B cell (primary cell): ENCODE measurements at regions not wholly inside any gene's neighbourhood (a gene's known extent, or its start where the extent isn't known, plus 50 kb on each side); places are given as distances from the start of the nearest gene placed in this dataset.

ENCODE experiments used
- ATAC-seq: fragments of 200-7000 bp; cut with Tn5 transposase; one replicate; pipeline ENCODE4 v1.10.0; 2021; ENCODE audit warnings: low read depth, mild to moderate bottlenecking, moderate number of reproducible peaks, moderate library complexity
- CTCF ChIA-PET: fragments of 350-600 bp; sonication (Branson Sonifier 250); formaldehyde crosslinking; loops from one replicate; lab custom pipeline; 2021; ENCODE audit warnings: antibody characterized with exemption, inconsistent platforms; lab: Charles Lee
- POLR2A ChIA-PET: fragments of 350-600 bp; sonication (Branson Sonifier 250); formaldehyde crosslinking; loops from one replicate; lab custom pipeline; 2021; ENCODE audit warnings: antibody characterized with exemption; lab: Charles Lee
- DNase-seq: peaks from one replicate; pipeline ENCODE4 v3.0.0; 2013
- H2AFZ ChIP-seq: 2 replicates; pipeline ENCODE4 v1.6.1; 2012; ENCODE audit warnings: mild to moderate bottlenecking, low read depth, low read length; ENCODE audit not compliant: insufficient read depth, poor library complexity, severe bottlenecking
- H3K27ac ChIP-seq, 2 donors: 1 replicate in 1 of 2; 2 replicates in 1 of 2; pipeline ENCODE4 v1.5.1; 2012 to 2013; ENCODE audit warnings: low read length in 2 of 2, mild to moderate bottlenecking in 2 of 2, moderate library complexity in 1 of 2
- H3K27me3 ChIP-seq, 4 experiments: fragments of 200-600 bp in 1 of 4; sonication (generic) in 1 of 4; replicated peaks in 1 of 4; 1 replicate in 2 of 4; 2 replicates in 2 of 4; pipeline versions ENCODE4 v1.6.1 to v1.7.0; 2013 to 2016; ENCODE audit warnings: low read length in 3 of 4, mild to moderate bottlenecking in 2 of 4, mixed read lengths in 1 of 4, moderate library complexity in 1 of 4; ENCODE audit not compliant: insufficient read depth in 4 of 4, control insufficient read depth in 3 of 4; ENCODE audit errors: control extremely low read depth in 1 of 4
- H3K36me3 ChIP-seq, 2 experiments: replicated peaks in 1 of 2; 1 replicate in 1 of 2; 2 replicates in 1 of 2; pipeline versions ENCODE4 v1.6.1 to v1.7.1; 2013; ENCODE audit warnings: low read length in 1 of 2; ENCODE audit not compliant: insufficient read depth in 2 of 2, control insufficient read depth in 1 of 2; ENCODE audit errors: control extremely low read depth in 1 of 2, extremely low read depth in 1 of 2
- H3K4me1 ChIP-seq, 2 donors: fragments of 200-600 bp in 1 of 2; sonication (generic) in 1 of 2; 1 replicate in 1 of 2; 2 replicates in 1 of 2; pipeline versions ENCODE4 v1.5.1 to v1.6.1; 2013 to 2017; ENCODE audit warnings: low read length in 2 of 2; ENCODE audit not compliant: control insufficient read depth in 2 of 2, insufficient read depth in 2 of 2
- H3K4me2 ChIP-seq: replicated peaks from 2 replicates; pipeline ENCODE3; 2012; ENCODE audit warnings: mild to moderate bottlenecking, low read depth, low read length; ENCODE audit not compliant: poor library complexity, severe bottlenecking
- H3K4me3 ChIP-seq, 5 experiments: fragments of 200-600 bp in 1 of 5; sonication (generic) in 1 of 5; 1 replicate in 3 of 5; 2 replicates in 2 of 5; pipeline versions ENCODE4 v1.5.1 to v1.7.0; 2011 to 2016; ENCODE audit warnings: low read length in 4 of 5, mild to moderate bottlenecking in 4 of 5, low read depth in 2 of 5, control low read depth in 1 of 5, moderate library complexity in 1 of 5; ENCODE audit not compliant: insufficient read depth in 1 of 5; ENCODE audit errors: control extremely low read depth in 1 of 5, extremely low read depth in 1 of 5
- H3K79me2 ChIP-seq: fragments of 200-600 bp; sonication (generic); one replicate; pipeline ENCODE4 v1.6.0; 2016; ENCODE audit warnings: low read length; ENCODE audit not compliant: control insufficient read depth, insufficient read depth
- H3K9ac ChIP-seq: fragments of 200-600 bp; sonication (generic); 2 replicates; pipeline ENCODE4 v1.6.1; 2017; ENCODE audit warnings: mild to moderate bottlenecking, low read length, moderate library complexity
- H3K9me3 ChIP-seq, 3 donors: one replicate each; pipeline versions ENCODE4 v1.6.1 to v1.7.1; 2013; ENCODE audit warnings: low read length in 2 of 3; ENCODE audit not compliant: control insufficient read depth in 2 of 3, insufficient read depth in 1 of 3; ENCODE audit errors: control extremely low read depth in 1 of 3
- H4K20me1 ChIP-seq: 2 replicates; pipeline ENCODE4 v1.6.0; 2012; ENCODE audit warnings: mild to moderate bottlenecking, low read length; ENCODE audit not compliant: insufficient read depth, control insufficient read depth, poor library complexity, severe bottlenecking
- H3K27ac Mint-ChIP-seq: one replicate; pipeline ENCODE4 v1.8.0; 2021; ENCODE audit warnings: mixed read lengths
- H3K27me3 Mint-ChIP-seq: one replicate; pipeline ENCODE4 v1.8.0; 2021; ENCODE audit warnings: mixed read lengths
- H3K4me1 Mint-ChIP-seq: one replicate; pipeline ENCODE4 v1.8.0; 2021; ENCODE audit warnings: mixed read lengths
- H3K4me3 Mint-ChIP-seq: one replicate; pipeline ENCODE4 v1.8.0; 2021; ENCODE audit warnings: mixed read lengths
- H3K9me3 Mint-ChIP-seq: one replicate; pipeline ENCODE4 v1.8.0; 2022; ENCODE audit warnings: mixed read lengths; ENCODE audit not compliant: insufficient read depth
- CTCF ChIP-seq: fragments of 200-600 bp; IDR thresholded peaks from one replicate; pipeline ENCODE4 v1.8.0; 2022; ENCODE audit warnings: antibody characterized with exemption, mild to moderate bottlenecking
- EZH2 ChIP-seq: IDR thresholded peaks from 2 replicates; pipeline ENCODE4 v1.6.1; 2012; ENCODE audit warnings: borderline replicate concordance, low read depth, mild to moderate bottlenecking, moderate library complexity, low read length; ENCODE audit not compliant: insufficient read depth, poor library complexity, severe bottlenecking
- WGBS: methylation state at CpG from one replicate; pipeline ENCODE4 v1.1.5; 2013; ENCODE audit warnings: missing lambda C conversion rate; ENCODE audit not compliant: insufficient coverage; 5-methylcytosine and 5-hydroxymethylcytosine counted together
- intact Hi-C: fragments of 100-400 bp; cut with micrococcal nuclease; formaldehyde crosslinking; loops from one replicate; pipeline ENCODE4 v1.10.0; 2022

GRCh38 chr1:87985071-87985470 lies 656.4 kb downstream of the LMO4 start:
- Histone ChIP-seq H3K4me3 (no peak overlapping the region), H3K27me3 (no peaks in the 10 kb centered on the region), H3K4me2 (no peak overlapping the region), H4K20me1 (no peaks in the 10 kb centered on the region), H3K9ac (no peak overlapping the region), H3K79me2 (no peaks in the 10 kb centered on the region), H3K36me3 (no peaks in the 10 kb centered on the region), H3K9me3 (no peaks in the 10 kb centered on the region), H3K27ac (no peak overlapping the region), H3K4me1 (no peaks in the 10 kb centered on the region), H2AFZ (no peak overlapping the region)
- ATAC-seq (no peak), DNase-seq (no peak)
- Mint-ChIP-seq H3K9me3 (no peaks in the 10 kb centered on the region), H3K27me3 (peaks cover 19% of the 10 kb centered on the region), H3K27ac (no peak overlapping the region), H3K4me1 (no peaks in the 10 kb centered on the region), H3K4me3 (no peak overlapping the region)
- CTCF ChIA-PET: no interaction called here
- TF ChIP-seq CTCF: no peak
- no peak for TF ChIP-seq EZH2
- POLR2A ChIA-PET: no interaction called here
- no CpG with 5 or more reads among the region's 1 CpG for WGBS
- intact Hi-C loops: no loop called here

GRCh38 chr1:87986130-87986866 lies 657.6 kb downstream of the LMO4 start:
- H4K20me1 ChIP-seq: no peaks in the 10 kb centered on the region
- Mint-ChIP-seq H3K27ac (no peak overlapping the region), H3K4me3 (no peak overlapping the region), H3K4me1 (no peaks in the 10 kb centered on the region), H3K27me3 (peaks cover 11% of the 10 kb centered on the region), H3K9me3 (no peaks in the 10 kb centered on the region)
- no peak overlapping the region for H3K4me3 ChIP-seq
- no peak overlapping the region for H2AFZ ChIP-seq
- WGBS: 78% methylated on average over 4 of the region's 6 CpGs
- ChIA-PET POLR2A (no interaction called here), CTCF (interaction anchor here (0.7 kb wide), 1 partner anchor 33 kb away, joined by 3 read pairs; no protein-coding TSS in a partner anchor)
- ATAC-seq (no peak), DNase-seq (no peak)
- H3K9me3 ChIP-seq: no peaks in the 10 kb centered on the region
- no peaks in the 10 kb centered on the region for H3K79me2 ChIP-seq
- intact Hi-C loops: no loop called here
- H3K4me1 ChIP-seq: no peaks in the 10 kb centered on the region
- H3K4me2 ChIP-seq: no peak overlapping the region
- TF ChIP-seq CTCF (no peak), EZH2 (no peak)
- H3K27me3 ChIP-seq: no peaks in the 10 kb centered on the region
- H3K27ac ChIP-seq: no peak overlapping the region
- H3K36me3 ChIP-seq: no peaks in the 10 kb centered on the region
- no peak overlapping the region for H3K9ac ChIP-seq
